GM08714 (cell line): ENCODE measurements at regions not wholly inside any gene's neighbourhood (a gene's known extent, or its start where the extent isn't known, plus 50 kb on each side); places are given as distances from the start of the nearest gene placed in this dataset.
"Not testable (repeated sequence)": the region's sequence is repeated elsewhere in the genome, so short reads cannot be mapped to it uniquely, and the experiment has no call there.

Experiments used
- H3K4me3 ChIP-seq: fragments of 200-500 bp; sonication (Bioruptor generic); 2 replicates; pipeline ENCODE4 v1.5.1; 2014; ENCODE audit warnings: mild to moderate bottlenecking, low read length, inconsistent platforms
- ZNF274 ChIP-seq: IDR thresholded peaks from 2 replicates; pipeline ENCODE4 v1.6.1; 2012; ENCODE audit warnings: mild to moderate bottlenecking, low read depth, low read length

DNA sequence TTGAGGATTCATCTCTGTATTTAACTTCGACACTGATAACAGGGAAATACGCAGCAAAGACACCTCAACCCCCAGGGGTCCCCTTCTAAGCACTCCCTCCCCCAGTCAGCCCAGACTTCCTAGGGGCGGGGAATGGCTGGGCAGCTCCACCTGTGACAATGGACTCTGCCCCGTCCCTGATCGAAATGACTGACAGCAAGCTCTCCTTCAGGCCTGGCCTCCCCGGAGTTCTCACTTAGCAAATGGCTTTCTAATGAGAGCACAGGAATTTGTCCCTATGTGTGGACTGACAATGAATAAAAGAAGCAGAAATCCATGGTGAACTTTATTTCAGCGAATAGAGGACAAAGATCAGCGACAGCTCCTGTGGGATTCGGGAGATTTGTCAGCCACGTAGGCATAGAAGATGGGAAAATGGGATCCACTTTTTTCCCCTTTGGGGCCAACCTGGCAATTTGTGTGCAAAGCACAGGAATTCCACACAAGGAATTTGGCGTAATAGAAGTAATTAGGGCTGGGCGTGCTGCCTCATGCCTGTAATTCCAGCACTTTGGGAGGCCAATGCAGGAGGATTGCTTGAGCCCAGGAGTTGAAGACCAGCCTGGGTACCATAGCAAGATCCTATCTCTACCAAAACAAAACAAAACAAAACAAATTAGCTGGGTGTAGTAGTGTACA is 63.8 kb downstream of the TNFAIP2 start:
- no peak for TF ChIP-seq ZNF274
- no peak overlapping the region for H3K4me3 ChIP-seq

DNA sequence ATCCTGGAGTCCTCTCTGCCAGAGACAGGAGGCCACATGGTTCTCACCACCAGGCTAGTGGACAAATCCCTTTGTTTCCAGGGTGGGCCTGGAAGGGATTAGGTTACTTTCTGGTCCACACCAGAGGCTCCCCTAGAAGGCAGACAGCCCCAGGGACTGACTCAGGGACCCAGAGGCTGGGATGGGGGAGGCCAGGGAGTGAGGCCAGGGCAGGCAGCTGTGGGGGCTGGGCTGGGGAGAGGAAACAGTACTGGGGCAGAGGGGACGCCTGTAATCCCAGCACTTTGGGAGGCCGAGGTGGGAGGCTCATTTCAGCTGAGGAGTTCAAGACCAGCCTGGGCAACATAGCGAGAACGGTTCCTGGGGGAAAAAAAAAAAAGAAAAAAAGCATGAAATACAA is 64.7 kb downstream of the TNFAIP2 start:
- no peak overlapping the region for H3K4me3 ChIP-seq
- TF ChIP-seq ZNF274, result no peak

DNA sequence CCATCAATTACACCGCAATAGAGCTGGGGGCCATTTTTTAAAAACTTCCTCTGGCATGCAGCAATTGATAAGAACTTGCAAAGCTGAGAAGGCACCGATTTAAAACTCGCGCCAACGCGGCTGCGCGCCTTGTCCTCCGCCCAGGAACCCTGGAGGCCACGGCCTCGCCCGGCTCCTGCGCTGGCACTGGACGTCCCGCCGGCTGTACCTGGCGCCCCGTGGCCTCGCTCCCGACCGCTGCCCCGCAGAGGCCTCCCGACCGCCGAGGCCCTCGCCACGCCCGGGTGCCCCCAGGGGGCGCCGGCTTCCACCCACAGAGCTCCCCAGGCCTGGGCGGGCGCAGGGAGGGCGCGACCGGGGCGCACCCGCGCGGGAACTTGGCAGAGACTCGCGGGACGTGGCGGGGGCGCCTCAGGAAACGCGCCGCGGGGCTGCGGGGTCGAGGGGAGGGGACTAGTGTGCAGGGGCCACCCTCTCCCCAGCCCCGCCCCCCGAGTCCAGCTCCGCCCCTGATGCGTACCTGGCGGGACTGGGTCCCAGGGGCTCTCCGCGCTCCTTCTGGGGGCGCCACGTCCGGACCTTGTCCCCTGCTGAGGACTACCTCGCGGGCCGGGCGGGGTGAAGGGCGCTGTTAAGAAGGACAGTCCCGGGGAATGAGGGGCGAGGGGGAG is 65.7 kb downstream of the TNFAIP2 start:
- TF ChIP-seq ZNF274, result no peak
- H3K4me3 ChIP-seq, result no peak overlapping the region; the same call in 1 of the 2 replicates

DNA sequence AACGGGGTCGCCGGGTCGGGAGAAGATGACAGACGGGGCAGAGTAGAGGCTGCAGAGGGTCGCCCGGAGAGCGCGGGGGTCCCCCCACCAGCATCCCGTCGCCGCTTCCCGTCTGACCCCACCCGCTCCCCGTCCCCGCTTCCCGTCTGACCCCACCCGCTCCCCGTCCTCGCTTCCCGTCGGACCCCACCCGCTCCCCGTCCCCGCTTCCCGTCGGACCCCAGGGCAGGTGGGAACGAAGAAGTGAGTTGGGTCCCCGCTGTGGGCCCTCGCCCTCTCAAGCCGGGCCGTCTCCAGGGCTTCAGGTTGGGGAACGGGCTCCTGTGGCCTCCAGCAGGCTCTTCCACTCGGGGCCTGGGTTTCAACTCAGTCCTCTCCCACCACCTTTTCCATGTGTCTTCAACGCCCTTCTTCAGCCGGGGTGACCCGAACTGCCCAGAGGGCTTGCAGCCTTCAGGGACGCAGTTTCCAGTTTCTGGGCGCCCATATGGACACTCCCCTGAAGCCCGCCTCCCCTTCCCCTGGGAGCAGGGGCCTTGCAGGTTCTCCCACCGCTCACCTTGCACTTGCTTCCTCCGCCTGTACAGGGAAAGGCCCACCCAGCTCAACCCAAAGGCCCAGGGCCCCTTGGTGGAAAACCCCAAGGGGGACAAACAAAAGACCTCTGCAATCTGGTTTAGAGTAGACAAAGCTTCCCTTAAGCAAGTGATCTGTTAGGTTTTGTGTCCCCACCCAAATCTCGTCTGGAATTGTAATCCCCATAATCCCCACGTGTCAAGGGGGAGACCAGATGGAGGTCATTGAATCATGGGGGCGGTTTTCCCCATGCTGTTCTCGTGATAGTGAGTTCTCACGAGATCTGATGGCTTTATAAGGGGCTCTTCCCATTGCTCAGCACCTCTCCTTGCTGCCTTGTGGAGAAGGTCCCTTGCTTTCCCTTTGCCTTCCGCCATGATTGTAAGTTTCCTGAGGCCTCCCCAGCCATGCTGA is 66.5 kb downstream of the TNFAIP2 start:
- no peak overlapping the region for H3K4me3 ChIP-seq
- TF ChIP-seq ZNF274, result no peak

DNA sequence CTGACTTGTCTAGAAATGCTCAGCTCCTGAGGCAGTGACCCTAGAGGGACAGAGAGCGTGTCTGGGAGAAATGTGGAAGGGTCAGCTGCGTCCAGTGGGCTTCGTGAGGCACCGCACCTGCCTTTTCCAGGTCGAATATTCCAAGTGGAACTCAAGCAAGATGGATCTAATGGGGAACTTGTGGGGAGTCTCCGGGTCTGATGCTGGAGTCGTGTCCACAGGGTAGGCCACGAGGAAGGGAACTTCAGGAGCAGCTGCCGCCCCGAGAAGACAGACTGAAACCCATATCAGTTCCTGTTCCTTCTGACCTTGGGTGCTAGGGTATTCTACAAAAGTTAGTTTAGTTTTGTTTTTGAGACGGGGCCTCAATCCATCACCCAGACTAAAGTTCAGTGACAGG is 67.5 kb downstream of the TNFAIP2 start:
- TF ChIP-seq ZNF274, result no peak
- no peak overlapping the region for H3K4me3 ChIP-seq

DNA sequence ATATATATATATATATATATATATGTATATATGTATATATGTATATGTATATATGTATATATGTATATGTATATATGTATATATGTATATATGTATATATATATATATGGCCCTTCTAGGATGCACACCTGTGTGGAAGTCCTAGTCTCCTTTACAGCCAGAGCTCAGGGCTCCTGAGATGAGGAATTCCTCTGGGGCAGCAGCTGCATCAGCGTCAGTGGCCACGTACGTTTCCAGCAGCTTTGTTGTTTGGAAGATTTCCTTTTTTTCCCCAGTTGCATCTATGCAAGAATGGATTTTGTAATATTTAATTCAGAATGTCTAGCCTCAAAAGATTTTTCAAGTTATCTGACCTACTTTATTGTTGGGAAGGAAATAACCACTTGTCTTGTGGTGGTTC is 68.6 kb downstream of the TNFAIP2 start:
- H3K4me3 ChIP-seq, result no peak overlapping the region
- no peak for TF ChIP-seq ZNF274

DNA sequence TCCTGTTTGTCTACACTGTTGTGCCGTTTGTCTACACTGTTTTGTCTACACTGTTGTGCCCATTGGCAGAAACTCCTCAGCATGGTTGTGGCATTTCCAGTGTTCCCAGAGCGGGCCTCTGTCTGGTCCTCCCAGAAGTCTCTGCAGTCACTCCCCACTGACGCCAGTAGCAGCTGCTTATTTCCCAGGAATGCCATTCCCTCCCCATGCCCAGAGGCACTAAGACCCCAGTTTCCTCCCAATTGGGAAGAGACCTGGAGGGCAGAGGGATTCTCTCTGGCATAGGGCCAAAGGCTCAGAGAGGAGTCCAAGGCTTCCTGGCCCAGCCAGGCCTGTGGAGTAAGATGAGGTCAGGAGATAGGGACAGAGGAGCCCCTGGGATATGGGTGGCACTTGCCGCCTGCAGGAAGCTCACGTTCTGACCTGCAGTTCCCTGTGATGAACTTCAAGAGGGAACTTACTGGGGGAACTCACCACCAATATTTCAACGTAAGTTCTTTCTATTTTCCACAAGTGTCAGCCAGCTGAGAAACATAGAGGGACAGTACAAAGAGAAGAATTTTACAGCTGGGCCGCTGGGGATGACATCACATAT is 69.1 kb downstream of the TNFAIP2 start:
- no peak for TF ChIP-seq ZNF274
- H3K4me3 ChIP-seq, result no peak overlapping the region

DNA sequence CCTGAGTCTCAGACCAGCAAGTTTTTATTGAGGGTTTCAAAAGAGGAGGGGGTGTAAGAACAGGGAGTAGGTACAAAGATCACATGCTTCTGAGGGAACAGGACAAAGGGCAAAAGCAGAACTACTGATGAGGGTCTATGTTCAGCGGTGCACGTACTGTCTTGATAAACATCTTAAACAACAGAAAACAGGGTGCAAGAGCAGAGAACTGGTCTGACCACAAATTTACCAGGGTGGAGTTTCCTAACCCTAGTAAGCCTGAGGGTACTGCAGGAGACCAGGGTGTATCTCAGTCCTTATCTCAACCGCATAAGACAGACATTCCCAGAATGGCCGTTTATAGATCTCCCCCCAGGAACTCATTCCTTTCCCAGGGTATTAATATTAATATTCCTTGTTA is 69.6 kb downstream of the TNFAIP2 start:
- not testable (repeated sequence) for H3K4me3 ChIP-seq

DNA sequence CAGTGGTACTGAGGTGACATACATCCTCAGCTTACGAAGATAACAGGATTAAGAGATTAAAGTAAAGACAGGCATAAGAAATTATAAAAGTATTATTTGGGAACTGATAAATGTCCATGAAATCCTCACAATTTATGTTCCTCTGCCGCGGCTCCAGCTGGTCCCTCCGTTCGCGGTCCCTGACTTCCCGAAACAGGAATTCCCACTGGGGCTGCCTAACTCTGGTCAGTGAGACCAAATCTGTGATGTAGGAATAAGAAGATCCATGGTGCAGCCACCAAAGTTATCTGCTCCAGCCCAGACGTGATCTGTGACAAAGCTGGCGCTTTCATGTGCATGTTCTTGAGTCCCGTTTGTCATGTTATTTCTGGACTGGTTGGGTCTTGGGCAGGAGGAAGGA is 70.2 kb downstream of the TNFAIP2 start:
- H3K4me3 ChIP-seq, result not testable (repeated sequence)

DNA sequence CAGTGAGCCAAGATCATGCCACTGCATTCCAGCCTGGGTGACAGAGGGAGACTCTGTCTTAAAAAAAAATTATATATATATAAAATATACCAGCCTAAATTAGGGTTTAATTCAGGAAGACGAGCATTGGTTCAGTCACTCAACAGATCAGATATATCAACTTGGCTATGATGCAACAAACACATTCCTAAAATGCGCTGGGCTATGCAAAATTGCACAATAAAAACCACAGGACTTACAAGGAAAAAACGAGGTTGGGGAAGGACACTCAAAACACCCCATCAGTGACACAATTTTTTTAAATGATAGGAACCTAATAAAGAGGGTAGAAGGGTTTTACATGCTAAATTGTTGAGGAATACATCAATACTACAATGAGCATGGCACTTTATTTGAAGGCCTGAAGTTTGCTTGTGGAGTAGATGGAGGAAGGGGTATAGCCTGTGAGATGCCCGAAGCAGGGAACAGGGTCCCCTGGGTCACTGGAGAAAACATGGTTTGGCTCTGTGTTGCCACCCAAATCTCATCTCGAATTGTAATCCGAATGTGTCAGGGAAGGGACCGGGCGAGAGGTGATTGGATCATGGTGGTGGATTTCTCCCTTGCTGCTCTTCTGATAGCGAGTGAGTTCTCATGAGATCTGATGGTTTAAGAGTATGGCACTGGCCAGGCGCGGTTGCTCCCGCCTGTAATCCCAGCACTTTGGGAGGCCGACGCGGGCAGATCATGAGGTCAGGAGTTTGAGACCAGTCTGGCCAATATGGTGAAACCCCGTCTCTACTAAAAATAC is 71.2 kb downstream of the TNFAIP2 start:
- TF ChIP-seq ZNF274, result no peak
- H3K4me3 ChIP-seq, result no peak overlapping the region

DNA sequence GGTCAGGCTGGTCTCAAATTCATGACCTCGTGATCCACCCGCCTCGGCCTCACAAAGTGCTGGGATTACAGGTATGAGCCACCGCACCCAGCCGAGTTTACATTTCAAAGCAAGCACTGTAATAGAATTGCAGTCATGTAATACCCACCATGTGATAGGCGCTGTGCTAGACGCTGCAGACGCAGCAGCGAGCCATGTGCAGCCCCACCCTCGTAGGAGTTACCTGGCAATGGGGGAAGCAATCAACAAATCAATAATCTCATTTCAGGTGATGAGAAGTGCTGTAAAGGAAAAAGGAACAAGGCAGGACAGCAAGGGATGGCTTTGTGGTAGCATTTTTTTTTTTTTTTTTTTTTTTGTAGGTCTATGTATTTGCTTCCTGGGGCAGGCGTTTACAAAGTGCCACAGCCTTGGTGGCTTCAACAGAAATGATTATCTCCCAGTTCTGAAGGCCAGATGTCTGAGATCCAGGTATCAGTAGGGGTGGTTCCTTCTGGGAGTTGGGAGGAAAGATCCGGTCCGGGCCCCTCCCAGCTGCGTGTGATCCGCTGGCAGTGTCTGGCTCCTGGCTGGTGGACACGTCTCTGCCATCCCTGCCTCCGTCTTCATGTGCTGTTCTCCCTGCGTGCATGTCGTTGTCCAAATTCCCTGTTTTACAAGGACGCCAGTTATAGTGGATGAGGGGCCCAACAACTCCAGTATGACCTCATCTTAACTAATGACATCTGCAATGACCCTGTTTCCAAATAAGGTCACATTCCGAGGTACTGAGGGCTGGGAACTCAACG is 72.8 kb downstream of the TNFAIP2 start:
- no peak for TF ChIP-seq ZNF274

DNA sequence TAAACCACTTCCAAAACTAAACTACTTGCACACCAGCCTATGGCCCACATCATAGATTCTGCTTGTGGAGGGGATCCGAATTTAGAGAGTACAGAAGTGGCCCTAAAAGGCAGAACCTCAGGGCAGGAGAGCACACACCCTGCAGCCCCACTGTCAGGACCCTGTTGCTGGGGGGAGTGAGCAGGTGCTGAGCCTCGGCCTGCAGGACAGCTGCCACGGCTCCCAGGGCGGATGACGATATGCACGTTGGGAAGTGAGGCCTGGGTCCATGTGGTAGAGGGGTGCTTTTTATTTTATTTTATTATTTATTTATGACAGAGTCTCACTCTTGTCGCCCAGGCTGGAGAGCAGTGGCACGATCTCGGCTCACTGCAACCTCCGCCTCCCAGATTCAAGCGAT is 73.5 kb downstream of the TNFAIP2 start:
- no peak overlapping the region for H3K4me3 ChIP-seq
- TF ChIP-seq ZNF274, result no peak

More for the DNA sequence above, 72.8 kb downstream of the TNFAIP2 start:
- H3K4me3 ChIP-seq, result no peak overlapping the region
